Stomach (tissue), 8 donors: ENCODE measurements at regions not wholly inside any gene's neighbourhood (a gene's known extent, or its start where the extent isn't known, plus 50 kb on each side); places are given as distances from the start of the nearest gene placed in this dataset.

Source experiments
- DNase-seq, 2 donors: peaks; one replicate each; pipeline versions ENCODE4 v3.0.0 to v3.0.0-alpha.2; 2013 to 2019
- H3K27ac ChIP-seq, 5 donors: fragments of 200-600 bp in 4 of 5; sonication (generic) in 4 of 5; one replicate each; pipeline ENCODE4 v1.5.1; 2013 to 2019; ENCODE audit warnings: mild to moderate bottlenecking in 1 of 5, moderate library complexity in 1 of 5
- H3K27me3 ChIP-seq, 3 donors: fragments of 200-600 bp; sonication (generic); one replicate each; pipeline ENCODE4 v1.5.1; 2017 to 2019; ENCODE audit warnings: mixed run types in 1 of 3
- H3K36me3 ChIP-seq, 4 donors: fragments of 200-600 bp; sonication (generic); 1 replicate in 3 of 4; 2 replicates in 1 of 4; pipeline ENCODE4 v1.5.1; 2016 to 2019
- H3K4me1 ChIP-seq, 4 donors: fragments of 200-600 bp; sonication (generic); one replicate each; pipeline ENCODE4 v1.5.1; 2016 to 2019
- H3K4me3 ChIP-seq, 4 donors: fragments of 200-600 bp; sonication (generic) in 3 of 4; one replicate each; pipeline ENCODE4 v1.5.1; 2016 to 2019; ENCODE audit warnings: mild to moderate bottlenecking in 1 of 4
- H3K9me3 ChIP-seq, 4 donors: fragments of 200-600 bp; sonication (generic); one replicate each; pipeline ENCODE4 v1.5.1; 2016 to 2019
- EP300 ChIP-seq: sonication (generic); formaldehyde crosslinking; IDR thresholded peaks from one replicate; pipeline ENCODE4 v1.6.1; 2017; ENCODE audit warnings: antibody characterized with exemption
- POLR2A ChIP-seq, 4 donors: fragments of 450-650 bp; IDR thresholded peaks; one replicate each; pipeline ENCODE4 v1.6.1; 2016; ENCODE audit warnings: antibody characterized with exemption in 4 of 4, control low read depth in 2 of 4, mild to moderate bottlenecking in 1 of 4, moderate library complexity in 1 of 4
- POLR2AphosphoS5 ChIP-seq, 3 donors: sonication (generic); formaldehyde crosslinking; IDR thresholded peaks; one replicate each; pipeline ENCODE4 v1.6.1; 2016; ENCODE audit warnings: antibody characterized with exemption in 3 of 3
- WGBS, 5 donors: extraction: QIAGEN DNeasy Blood & Tissue Kit in 3 of 5; methylation state at CpG; one replicate each; pipeline versions ENCODE4 v1.1.5 to v1.1.7; 2013 to 2018; 5-methylcytosine and 5-hydroxymethylcytosine counted together
- intact Hi-C: fragments of 100-400 bp; cut with DNase I; formaldehyde crosslinking; loops from one replicate; pipeline ENCODE4 v1.15.1; 2023; ENCODE audit warnings: low total_unique reads
- TF ChIP-seq, protein P1 (sequence below), 7 experiments: fragments of 450-650 bp in 4 of 7; fragments of 200-600 bp in 3 of 7; sonication (generic) in 3 of 7; IDR thresholded peaks; one replicate each; pipeline ENCODE4 v1.5.1; 2016 to 2019; ENCODE audit warnings: antibody characterized with exemption in 7 of 7, control low read depth in 2 of 7, mild to moderate bottlenecking in 1 of 7
- donor health status: healthy with polysubstance abuse.
- donor health status: Bipolar disorder and iron deficiency.
- donor health status: healthy.

DNA sequence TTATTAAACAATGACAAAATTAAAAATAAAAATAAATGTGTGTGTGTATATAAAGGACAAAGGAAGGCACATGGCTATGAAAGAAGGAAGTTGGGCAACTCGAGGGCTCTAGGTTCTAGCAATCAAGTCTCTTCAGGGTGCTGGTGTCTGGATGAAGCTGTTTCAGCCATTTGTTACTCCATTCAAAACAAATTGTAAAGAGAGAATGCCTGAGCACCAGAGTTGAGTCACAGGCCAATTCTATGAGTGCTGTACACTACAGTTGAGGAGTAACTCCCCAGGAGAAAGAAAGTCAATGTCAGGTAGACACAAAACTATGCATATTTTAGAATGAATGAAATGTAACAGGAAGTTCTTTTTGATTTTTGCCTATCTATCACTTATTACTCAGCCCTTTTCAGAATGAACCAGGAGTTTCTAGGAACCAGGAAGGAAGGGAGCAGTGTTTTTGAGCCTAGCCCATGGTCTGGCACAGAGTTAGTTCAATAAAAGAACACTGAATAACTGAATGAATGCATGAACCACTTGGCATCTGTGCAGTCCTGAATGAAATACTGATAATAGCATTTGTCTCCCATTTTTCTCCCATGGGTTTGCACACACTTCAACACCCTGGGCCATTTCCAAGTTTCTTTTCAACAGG is 151.7 kb upstream of the CPEB2 start:
- Histone ChIP-seq H3K27ac (no peak overlapping the region), H3K4me1 (peaks cover 0 to 3% (median under 1%) of the 10 kb centered on the region in 4 donors), H3K4me3 (no peak overlapping the region), H3K36me3 (no peaks in the 10 kb centered on the region), H3K27me3 (no peaks in the 10 kb centered on the region), H3K9me3 (no peaks in the 10 kb centered on the region)
- intact Hi-C loops, result no loop called here
- WGBS, 5 donors, result 64 to 70% (median 67%) methylated on average over 1 of the region's 1 CpG
- no peak for TF ChIP-seq POLR2A (IDR thresholded peaks at IDR 0.05)
- TF ChIP-seq, protein P1, sequence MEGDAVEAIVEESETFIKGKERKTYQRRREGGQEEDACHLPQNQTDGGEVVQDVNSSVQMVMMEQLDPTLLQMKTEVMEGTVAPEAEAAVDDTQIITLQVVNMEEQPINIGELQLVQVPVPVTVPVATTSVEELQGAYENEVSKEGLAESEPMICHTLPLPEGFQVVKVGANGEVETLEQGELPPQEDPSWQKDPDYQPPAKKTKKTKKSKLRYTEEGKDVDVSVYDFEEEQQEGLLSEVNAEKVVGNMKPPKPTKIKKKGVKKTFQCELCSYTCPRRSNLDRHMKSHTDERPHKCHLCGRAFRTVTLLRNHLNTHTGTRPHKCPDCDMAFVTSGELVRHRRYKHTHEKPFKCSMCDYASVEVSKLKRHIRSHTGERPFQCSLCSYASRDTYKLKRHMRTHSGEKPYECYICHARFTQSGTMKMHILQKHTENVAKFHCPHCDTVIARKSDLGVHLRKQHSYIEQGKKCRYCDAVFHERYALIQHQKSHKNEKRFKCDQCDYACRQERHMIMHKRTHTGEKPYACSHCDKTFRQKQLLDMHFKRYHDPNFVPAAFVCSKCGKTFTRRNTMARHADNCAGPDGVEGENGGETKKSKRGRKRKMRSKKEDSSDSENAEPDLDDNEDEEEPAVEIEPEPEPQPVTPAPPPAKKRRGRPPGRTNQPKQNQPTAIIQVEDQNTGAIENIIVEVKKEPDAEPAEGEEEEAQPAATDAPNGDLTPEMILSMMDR (IDR thresholded peaks at IDR 0.05), result no peak
- TF ChIP-seq EP300, result no peak
- no peak for TF ChIP-seq POLR2AphosphoS5 (IDR thresholded peaks at IDR 0.05)
- no peak for DNase-seq

DNA sequence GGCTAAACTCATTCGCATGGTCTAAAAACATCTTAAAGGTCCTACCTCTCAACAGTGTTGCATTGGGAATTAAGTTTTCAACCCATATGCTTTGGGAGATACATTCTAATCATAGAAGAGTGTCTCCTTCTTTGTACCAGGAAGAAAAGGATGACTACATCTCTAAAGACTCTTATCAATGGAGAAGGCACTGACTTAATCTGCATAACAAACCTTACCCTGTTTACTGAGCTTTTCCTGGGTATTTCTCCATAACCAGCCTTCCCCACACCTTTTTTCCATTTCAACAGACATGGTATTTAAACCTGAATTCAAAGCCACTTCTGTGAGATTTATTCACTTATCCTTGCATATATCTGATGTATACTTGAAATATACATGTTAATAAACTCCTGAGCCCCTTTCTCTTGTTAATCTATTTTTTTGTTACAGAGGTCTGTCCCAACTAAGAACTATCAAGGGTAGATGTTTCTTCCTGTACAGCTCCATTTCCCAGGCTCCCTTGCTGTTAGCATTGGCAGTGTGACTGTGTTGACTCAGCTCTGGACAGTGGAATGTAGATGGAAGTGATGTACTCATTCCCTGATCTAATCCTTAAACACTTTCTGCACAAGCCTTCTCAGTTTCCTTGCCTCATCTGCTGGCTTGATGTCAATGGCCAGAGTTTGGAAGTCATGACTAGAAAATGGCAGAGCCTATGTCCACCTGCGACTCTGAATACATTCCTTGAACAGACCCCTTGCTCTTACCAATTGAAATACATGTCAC is 148.9 kb upstream of the CPEB2 start:
- TF ChIP-seq POLR2AphosphoS5 (IDR thresholded peaks at IDR 0.05) (peak; percentile 5 to 59 (median 19)), EP300 (no peak)
- TF ChIP-seq, protein P1 (IDR thresholded peaks at IDR 0.05), result no peak
- 86 to 94% (median 91%) methylated on average over 2 of the region's 2 CpGs for WGBS, 5 donors
- Histone ChIP-seq H3K27me3 (no peaks in the 10 kb centered on the region), H3K9me3 (no peaks in the 10 kb centered on the region), H3K36me3 (no peaks in the 10 kb centered on the region), H3K4me1 (peaks cover 11 to 24% (median 19%) of the 10 kb centered on the region in 4 donors), H3K27ac (no peak overlapping the region), H3K4me3 (no peak overlapping the region)
- DNase-seq, result no peak
- intact Hi-C loops, result no loop called here

DNA sequence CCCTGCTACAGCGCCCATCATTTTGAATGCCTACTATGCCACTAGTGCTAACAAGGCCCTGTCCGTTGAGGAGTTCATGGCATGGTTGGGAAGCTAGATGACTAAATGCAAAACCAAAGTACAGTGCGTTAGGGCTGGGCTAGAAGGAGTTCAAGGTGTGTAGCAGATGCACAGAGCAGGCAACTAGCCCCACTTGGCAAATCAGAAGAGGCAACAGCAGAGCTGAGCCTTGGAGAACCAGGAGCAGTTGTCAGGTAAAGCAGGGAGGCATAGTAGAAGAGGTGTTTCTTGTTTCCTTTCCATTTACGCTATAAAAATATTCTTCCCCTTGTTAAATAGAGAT is 146.6 kb upstream of the CPEB2 start:
- Histone ChIP-seq H3K9me3 (no peaks in the 10 kb centered on the region), H3K4me3 (no peak overlapping the region), H3K36me3 (no peaks in the 10 kb centered on the region), H3K4me1 (peaks cover 11 to 24% (median 19%) of the 10 kb centered on the region in 4 donors), H3K27ac (peak overlapping the region in 4 of 5 donors; percentile 24 to 78 (median 59)), H3K27me3 (no peaks in the 10 kb centered on the region)
- DNase-seq, result no peak
- 87 to 94% (median 91%) methylated on average over 4 of the region's 4 CpGs for WGBS, 5 donors
- TF ChIP-seq POLR2AphosphoS5 (IDR thresholded peaks at IDR 0.05) (no peak), EP300 (no peak), POLR2A (IDR thresholded peaks at IDR 0.05) (no peak)
- TF ChIP-seq, protein P1 (IDR thresholded peaks at IDR 0.05), result no peak
- intact Hi-C loops, result no loop called here

DNA sequence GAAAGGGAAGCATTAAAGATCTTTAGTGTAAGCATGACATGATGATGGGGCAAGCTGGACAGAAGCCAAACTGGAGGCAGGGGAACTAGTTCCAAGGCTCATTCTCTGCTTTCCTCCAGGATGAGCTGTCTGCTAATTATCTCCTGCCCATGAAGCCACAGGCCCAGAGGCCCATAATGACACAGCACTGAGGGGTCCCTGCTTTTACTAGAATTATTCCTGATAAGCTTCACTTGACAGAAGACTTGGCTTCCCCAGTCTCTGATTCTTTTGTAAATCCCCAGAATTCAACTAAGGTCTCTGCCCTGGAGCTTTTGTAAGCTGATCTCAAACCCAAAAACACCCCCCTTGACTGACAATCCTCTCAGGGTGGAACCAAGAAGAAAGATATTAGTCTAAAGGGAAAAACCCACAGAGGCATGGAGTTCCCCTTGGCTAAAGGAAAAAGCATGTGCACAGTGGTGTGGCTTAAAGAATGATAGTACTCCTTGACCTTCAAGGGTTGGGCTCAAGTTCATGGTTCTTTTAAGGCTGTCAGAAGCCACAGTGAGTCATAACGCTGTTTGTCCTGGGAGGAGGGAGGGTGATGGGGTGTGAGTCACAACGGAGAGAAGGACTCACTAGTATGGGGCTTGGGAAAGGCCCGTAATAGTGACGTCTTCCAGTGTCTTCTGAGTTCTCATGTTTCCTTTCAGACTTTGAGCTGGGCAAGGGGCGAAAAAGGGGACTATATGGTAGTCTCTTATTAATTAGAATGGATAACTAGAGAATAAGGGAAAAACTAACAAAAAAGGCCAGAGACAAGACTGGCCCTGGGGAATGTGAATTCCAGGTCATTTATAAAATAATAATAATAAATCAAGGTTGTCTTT is 146.0 kb upstream of the CPEB2 start:
- no peaks in the 10 kb centered on the region for H3K9me3 ChIP-seq
- WGBS, 5 donors, result 23 to 36% (median 28%) methylated on average over 5 of the region's 5 CpGs
- intact Hi-C loops, result no loop called here
- H3K27me3 ChIP-seq, result no peaks in the 10 kb centered on the region
- TF ChIP-seq POLR2AphosphoS5 (IDR thresholded peaks at IDR 0.05) (peak; percentile 47 to 92 (median 80)), EP300 (no peak)
- peak; percentile 58 to 77 for DNase-seq
- no peak overlapping the region for H3K4me3 ChIP-seq
- H3K27ac ChIP-seq, result peak overlapping the region; percentile 24 to 78 (median 57)
- H3K36me3 ChIP-seq, result no peaks in the 10 kb centered on the region
- peaks cover 11 to 24% (median 19%) of the 10 kb centered on the region in 4 donors for H3K4me1 ChIP-seq
